Ovary (tissue), 7 donors: ENCODE measurements at regions not wholly inside any gene's neighbourhood (a gene's known extent, or its start where the extent isn't known, plus 50 kb on each side); places are given as distances from the start of the nearest gene placed in this dataset.

ENCODE experiments used
- DNase-seq, 5 donors: peaks; one replicate each; pipeline ENCODE4 v3.0.0-alpha.2; 2019 to 2020
- H3K27ac ChIP-seq, 2 donors: fragments of 200-600 bp; one replicate each; pipeline versions ENCODE4 v1.5.1 to v1.8.0; 2019 to 2022
- H3K27me3 ChIP-seq: fragments of 200-600 bp; one replicate; pipeline ENCODE4 v1.8.0; 2022
- H3K36me3 ChIP-seq: fragments of 200-600 bp; sonication (generic); one replicate; pipeline ENCODE4 v1.5.1; 2019
- H3K4me1 ChIP-seq: one replicate; pipeline ENCODE4 v1.8.1; 2013; ENCODE audit warnings: mild to moderate bottlenecking, moderate library complexity; ENCODE audit not compliant: insufficient read depth
- H3K4me3 ChIP-seq: fragments of 200-600 bp; sonication (generic); one replicate; pipeline ENCODE4 v1.5.1; 2017
- H3K9me3 ChIP-seq, 2 donors: fragments of 200-600 bp in 1 of 2; sonication (generic) in 1 of 2; one replicate each; pipeline versions ENCODE4 v1.5.1 to v1.8.1; 2013 to 2019; ENCODE audit warnings: mild to moderate bottlenecking in 1 of 2, moderate library complexity in 1 of 2
- EP300 ChIP-seq: sonication (generic); formaldehyde crosslinking; IDR thresholded peaks from one replicate; pipeline ENCODE4 v1.6.1; 2017; ENCODE audit warnings: antibody characterized with exemption
- POLR2A ChIP-seq: fragments of 450-650 bp; IDR thresholded peaks from one replicate; pipeline ENCODE4 v1.6.1; 2017; ENCODE audit warnings: antibody characterized with exemption, mild to moderate bottlenecking, moderate library complexity
- WGBS, 3 donors: extraction: QIAGEN DNeasy Blood & Tissue Kit in 1 of 3; methylation state at CpG; one replicate each; pipeline versions ENCODE4 v1.1.5 to v1.1.7; 2013 to 2017; 5-methylcytosine and 5-hydroxymethylcytosine counted together
- intact Hi-C, 4 donors: fragments of 100-400 bp; cut with DNase I; formaldehyde crosslinking; loops; one replicate each; pipeline versions ENCODE4 v1.11.0 to v1.15.1; 2022 to 2023
- TF ChIP-seq, protein P1 (sequence below), 3 donors: fragments of 450-650 bp in 2 of 3; fragments of 200-600 bp in 1 of 3; IDR thresholded peaks; one replicate each; pipeline versions ENCODE4 v1.5.1 to v1.8.0; 2016 to 2022; ENCODE audit warnings: antibody characterized with exemption in 3 of 3, mild to moderate bottlenecking in 1 of 3
- donor health status: DM: no; HTN: no; CAD: no; lungs with moderate emphysema.
- donor health status: DM: no; HTN: no; CAD: no.
- donor health status: Bipolar disorder and iron deficiency.
- donor health status: DM: no; HTN: no; CAD: no.
- donor health status: DM: yes; HTN: yes; CAD: no.

DNA sequence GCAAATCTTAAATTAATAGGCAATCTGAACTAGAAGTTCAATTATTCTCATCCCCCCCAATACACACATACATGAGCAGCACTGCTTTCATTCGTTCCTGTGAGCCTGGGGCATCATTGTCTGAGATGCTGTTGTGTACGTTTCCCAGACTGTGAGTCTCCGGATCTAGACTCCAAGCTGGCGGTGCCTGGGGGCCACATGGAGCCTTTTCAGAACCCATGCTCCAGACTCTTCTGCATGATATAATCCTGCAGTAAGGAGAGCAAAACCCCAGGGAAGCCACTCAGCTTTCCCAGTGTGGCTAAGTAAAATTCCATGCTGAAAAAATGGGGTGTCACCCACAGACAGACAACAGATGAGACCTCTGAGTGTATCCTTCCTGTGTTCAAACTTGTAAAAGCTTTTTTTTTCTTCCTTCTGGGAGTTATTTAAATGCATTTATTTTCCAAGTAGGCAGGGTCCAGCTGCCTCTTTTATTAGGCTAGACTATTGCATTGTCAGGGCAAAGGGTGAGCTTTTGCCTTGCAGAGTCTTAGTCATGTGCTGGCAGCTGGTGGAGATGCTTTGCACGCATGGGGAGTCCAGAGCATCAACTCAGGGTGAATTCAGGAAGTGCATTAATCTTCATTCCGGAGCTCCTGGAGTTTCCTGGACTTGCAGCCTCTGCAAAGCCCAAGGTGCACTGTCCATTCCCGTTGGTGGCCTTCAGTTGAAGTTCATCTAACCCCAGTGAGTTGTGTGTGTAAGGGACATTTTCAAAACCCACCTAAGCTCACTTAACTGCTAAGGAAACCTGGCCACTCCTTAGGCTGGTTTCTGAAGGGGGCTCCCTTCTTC, 185.7 kb upstream of the ADO start:
- TF ChIP-seq, protein P1, sequence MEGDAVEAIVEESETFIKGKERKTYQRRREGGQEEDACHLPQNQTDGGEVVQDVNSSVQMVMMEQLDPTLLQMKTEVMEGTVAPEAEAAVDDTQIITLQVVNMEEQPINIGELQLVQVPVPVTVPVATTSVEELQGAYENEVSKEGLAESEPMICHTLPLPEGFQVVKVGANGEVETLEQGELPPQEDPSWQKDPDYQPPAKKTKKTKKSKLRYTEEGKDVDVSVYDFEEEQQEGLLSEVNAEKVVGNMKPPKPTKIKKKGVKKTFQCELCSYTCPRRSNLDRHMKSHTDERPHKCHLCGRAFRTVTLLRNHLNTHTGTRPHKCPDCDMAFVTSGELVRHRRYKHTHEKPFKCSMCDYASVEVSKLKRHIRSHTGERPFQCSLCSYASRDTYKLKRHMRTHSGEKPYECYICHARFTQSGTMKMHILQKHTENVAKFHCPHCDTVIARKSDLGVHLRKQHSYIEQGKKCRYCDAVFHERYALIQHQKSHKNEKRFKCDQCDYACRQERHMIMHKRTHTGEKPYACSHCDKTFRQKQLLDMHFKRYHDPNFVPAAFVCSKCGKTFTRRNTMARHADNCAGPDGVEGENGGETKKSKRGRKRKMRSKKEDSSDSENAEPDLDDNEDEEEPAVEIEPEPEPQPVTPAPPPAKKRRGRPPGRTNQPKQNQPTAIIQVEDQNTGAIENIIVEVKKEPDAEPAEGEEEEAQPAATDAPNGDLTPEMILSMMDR (IDR thresholded peaks at IDR 0.05): no peak
- no peak for TF ChIP-seq EP300
- no peak for TF ChIP-seq POLR2A
- WGBS, 3 donors: 67 to 72% (median 69%) methylated on average over 7 of the region's 7 CpGs
- DNase-seq: no peak
- no peak overlapping the region for H3K27ac ChIP-seq
- no peaks in the 10 kb centered on the region for H3K9me3 ChIP-seq
- H3K36me3 ChIP-seq: no peaks in the 10 kb centered on the region
- intact Hi-C loops: no loop called here
- no peaks in the 10 kb centered on the region for H3K27me3 ChIP-seq
- H3K4me3 ChIP-seq: no peak overlapping the region
- H3K4me1 ChIP-seq: no peaks in the 10 kb centered on the region

DNA sequence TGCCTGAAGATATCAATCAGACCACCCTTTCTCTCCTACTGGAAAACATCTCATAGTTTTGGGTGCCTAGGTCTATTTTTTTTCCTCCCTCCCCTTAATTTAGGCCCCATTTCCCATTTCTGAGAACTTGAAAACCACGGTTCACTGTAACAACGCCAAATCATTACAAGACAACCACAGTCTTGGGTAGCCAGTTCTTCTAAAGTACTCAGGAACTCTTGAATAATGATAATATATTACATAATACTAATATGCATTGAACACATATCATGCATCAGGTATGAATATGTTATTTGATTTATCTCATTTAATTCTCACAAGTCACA, 185.1 kb upstream of the ADO start:
- no peak for DNase-seq
- H3K36me3 ChIP-seq: no peaks in the 10 kb centered on the region
- TF ChIP-seq, protein P1 (IDR thresholded peaks at IDR 0.05): no peak
- TF ChIP-seq POLR2A (no peak), EP300 (no peak)
- H3K27ac ChIP-seq: no peak overlapping the region
- intact Hi-C loops: no loop called here
- no peak overlapping the region for H3K4me3 ChIP-seq
- 84 to 98% (median 88%) methylated on average over 2 of the region's 2 CpGs for WGBS, 3 donors
- H3K9me3 ChIP-seq: no peaks in the 10 kb centered on the region
- no peaks in the 10 kb centered on the region for H3K4me1 ChIP-seq
- H3K27me3 ChIP-seq: no peaks in the 10 kb centered on the region

DNA sequence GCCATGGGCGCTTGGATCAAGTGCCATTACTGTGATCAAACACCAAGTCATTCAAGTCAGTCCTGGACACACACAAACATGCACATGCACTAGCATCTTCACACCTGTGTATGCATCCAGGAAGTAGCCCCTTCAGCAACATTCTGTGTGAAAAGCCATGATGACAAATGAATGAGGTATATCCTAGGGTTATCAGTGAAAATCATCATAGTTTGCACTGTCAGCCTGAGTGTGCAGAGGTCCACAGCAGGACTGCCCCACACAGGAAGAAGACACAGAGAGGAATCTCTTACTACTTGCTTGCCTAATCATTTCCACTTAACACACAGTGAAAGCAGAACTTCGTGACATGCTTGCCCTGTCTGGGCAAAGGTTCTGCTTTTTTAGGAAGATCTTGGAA, 184.0 kb upstream of the ADO start:
- Histone ChIP-seq H3K4me1 (peaks cover 1% of the 10 kb centered on the region), H3K9me3 (no peaks in the 10 kb centered on the region), H3K4me3 (no peak overlapping the region), H3K27ac (no peak overlapping the region), H3K36me3 (no peaks in the 10 kb centered on the region), H3K27me3 (no peaks in the 10 kb centered on the region)
- TF ChIP-seq EP300 (no peak), POLR2A (no peak)
- TF ChIP-seq, protein P1 (IDR thresholded peaks at IDR 0.05): no peak
- 93 to 95% (median 95%) methylated on average over 2 of the region's 2 CpGs for WGBS, 3 donors
- DNase-seq: no peak
- intact Hi-C loops: no loop called here

DNA sequence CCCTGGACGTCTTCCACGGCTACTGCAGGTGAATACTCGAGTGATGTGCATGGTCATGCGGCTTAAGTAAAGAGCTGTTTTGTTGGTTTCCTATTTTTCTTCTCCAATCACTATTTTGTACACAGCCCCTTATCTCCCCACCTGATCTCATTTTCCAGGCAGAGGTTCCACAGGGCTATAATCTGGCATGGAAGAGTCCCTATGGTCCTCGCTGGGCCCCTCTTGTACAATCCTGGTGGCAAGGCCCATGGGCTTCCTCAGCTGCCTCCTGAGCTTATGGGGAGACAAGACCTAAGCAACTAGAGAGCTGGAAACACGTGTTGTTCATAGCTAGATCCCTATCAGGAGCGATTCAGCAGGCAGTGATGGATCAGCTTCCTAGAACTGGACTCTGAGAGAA, 181.3 kb upstream of the ADO start:
- intact Hi-C loops: no loop called here
- DNase-seq: no peak

More for the DNA sequence above, 181.3 kb upstream of the ADO start:
- no peak for TF ChIP-seq EP300
- TF ChIP-seq POLR2A: no peak
- TF ChIP-seq, protein P1 (IDR thresholded peaks at IDR 0.05): no peak
- Histone ChIP-seq H3K4me3 (no peak overlapping the region), H3K27ac (no peak overlapping the region), H3K27me3 (no peaks in the 10 kb centered on the region), H3K9me3 (no peaks in the 10 kb centered on the region), H3K4me1 (peaks cover 1% of the 10 kb centered on the region), H3K36me3 (no peaks in the 10 kb centered on the region)
- WGBS, 3 donors: 85 to 88% (median 87%) methylated on average over 7 of the region's 7 CpGs
